ENCODE measurements at regions not wholly inside any gene's neighbourhood (a gene's known extent, or its start where the extent isn't known, plus 50 kb on each side); places are given as distances from the start of the nearest gene placed in this dataset.

DNA sequence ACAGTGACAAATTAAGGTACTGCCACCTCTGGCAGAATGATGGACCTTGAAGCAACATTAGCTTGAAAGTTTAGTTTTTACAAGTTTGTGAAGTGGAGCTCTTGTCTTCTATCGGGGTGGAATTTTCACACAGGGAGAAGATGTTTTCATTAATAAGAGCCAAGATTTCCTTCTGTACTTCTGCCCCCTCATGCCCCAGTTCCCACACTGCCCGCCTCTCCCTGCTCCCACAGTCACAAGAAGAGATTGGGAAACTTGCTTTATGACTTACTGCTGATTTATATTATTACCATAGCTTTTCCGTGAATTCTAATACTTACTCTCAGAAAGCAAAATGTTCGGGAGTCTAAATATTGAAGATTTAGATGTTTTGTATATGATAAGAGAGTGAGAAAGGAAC lies 539.8 kb upstream of the ARX start:
- no peak for TF ChIP-seq EP300 (IDR thresholded peaks at IDR 0.05)
- TF ChIP-seq, protein P1, sequence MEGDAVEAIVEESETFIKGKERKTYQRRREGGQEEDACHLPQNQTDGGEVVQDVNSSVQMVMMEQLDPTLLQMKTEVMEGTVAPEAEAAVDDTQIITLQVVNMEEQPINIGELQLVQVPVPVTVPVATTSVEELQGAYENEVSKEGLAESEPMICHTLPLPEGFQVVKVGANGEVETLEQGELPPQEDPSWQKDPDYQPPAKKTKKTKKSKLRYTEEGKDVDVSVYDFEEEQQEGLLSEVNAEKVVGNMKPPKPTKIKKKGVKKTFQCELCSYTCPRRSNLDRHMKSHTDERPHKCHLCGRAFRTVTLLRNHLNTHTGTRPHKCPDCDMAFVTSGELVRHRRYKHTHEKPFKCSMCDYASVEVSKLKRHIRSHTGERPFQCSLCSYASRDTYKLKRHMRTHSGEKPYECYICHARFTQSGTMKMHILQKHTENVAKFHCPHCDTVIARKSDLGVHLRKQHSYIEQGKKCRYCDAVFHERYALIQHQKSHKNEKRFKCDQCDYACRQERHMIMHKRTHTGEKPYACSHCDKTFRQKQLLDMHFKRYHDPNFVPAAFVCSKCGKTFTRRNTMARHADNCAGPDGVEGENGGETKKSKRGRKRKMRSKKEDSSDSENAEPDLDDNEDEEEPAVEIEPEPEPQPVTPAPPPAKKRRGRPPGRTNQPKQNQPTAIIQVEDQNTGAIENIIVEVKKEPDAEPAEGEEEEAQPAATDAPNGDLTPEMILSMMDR (IDR thresholded peaks at IDR 0.05), result no peak

All from gastroesophageal sphincter (tissue), 3 donors.